Smooth muscle cell (in vitro differentiated cells): ENCODE measurements at regions not wholly inside any gene's neighbourhood (a gene's known extent, or its start where the extent isn't known, plus 50 kb on each side); places are given as distances from the start of the nearest gene placed in this dataset.

ENCODE experiments used
- DNase-seq: peaks from one replicate; lab custom pipeline; 2025; ENCODE audit not compliant: unreplicated experiment; lab: John Stamatoyannopoulos, UW
- H2AFZ ChIP-seq: fragments of 200-600 bp; sonication (generic); 2 replicates; pipeline ENCODE4 v1.6.0; 2016; ENCODE audit warnings: antibody characterized with exemption, low read depth, mild to moderate bottlenecking
- H3F3A ChIP-seq: fragments of 200-600 bp; sonication (generic); 2 replicates; pipeline ENCODE4 v1.6.0; 2017; ENCODE audit warnings: antibody characterized with exemption, low read depth
- H3K27ac ChIP-seq: fragments of 200-600 bp; sonication (generic); 2 replicates; pipeline ENCODE4 v1.5.1; 2016; ENCODE audit warnings: low read depth, mild to moderate bottlenecking
- H3K27me3 ChIP-seq: fragments of 200-600 bp; sonication (generic); 2 replicates; pipeline ENCODE4 v1.6.1; 2016; ENCODE audit warnings: low read depth, mild to moderate bottlenecking
- H3K36me3 ChIP-seq: fragments of 200-600 bp; sonication (generic); 2 replicates; pipeline ENCODE4 v1.5.1; 2016; ENCODE audit warnings: low read depth
- H3K4me1 ChIP-seq: fragments of 200-600 bp; sonication (generic); 2 replicates; pipeline ENCODE4 v1.5.1; 2016; ENCODE audit warnings: low read depth
- H3K4me2 ChIP-seq: fragments of 200-600 bp; sonication (generic); 2 replicates; pipeline ENCODE4 v1.6.0; 2016; ENCODE audit warnings: mild to moderate bottlenecking
- H3K4me3 ChIP-seq: fragments of 200-600 bp; sonication (generic); 2 replicates; pipeline ENCODE4 v1.5.1; 2016; ENCODE audit warnings: mild to moderate bottlenecking
- H3K79me2 ChIP-seq: fragments of 200-600 bp; sonication (generic); 2 replicates; pipeline ENCODE4 v1.6.0; 2016; ENCODE audit warnings: low read depth, mild to moderate bottlenecking
- H3K9ac ChIP-seq: fragments of 200-600 bp; sonication (generic); 2 replicates; pipeline ENCODE4 v1.6.0; 2016; ENCODE audit warnings: low read depth
- H3K9me3 ChIP-seq: fragments of 200-600 bp; sonication (generic); replicated peaks from 2 replicates; pipeline ENCODE4 v1.5.1; 2016; ENCODE audit warnings: low read depth
- H4K20me1 ChIP-seq: fragments of 200-600 bp; sonication (generic); 2 replicates; pipeline ENCODE4 v1.6.0; 2016; ENCODE audit warnings: low read depth
- WGBS: methylation state at CpG from one replicate; pipeline ENCODE4 v1.1.7; 2016; ENCODE audit warnings: low lambda C conversion rate; 5-methylcytosine and 5-hydroxymethylcytosine counted together
- TF ChIP-seq, protein P1 (sequence below): fragments of 200-600 bp; sonication (generic); IDR thresholded peaks from 2 replicates; pipeline ENCODE4 v1.5.1; 2017; ENCODE audit warnings: borderline replicate concordance, mild to moderate bottlenecking, antibody characterized with exemption; ENCODE audit not compliant: insufficient read depth, poor library complexity, severe bottlenecking

GRCh38 chr1:229199261-229200243 lies 71.4 kb upstream of the RAB4A start:
- H3F3A ChIP-seq = peaks cover 24% of the 10 kb centered on the region
- TF ChIP-seq, protein P1, sequence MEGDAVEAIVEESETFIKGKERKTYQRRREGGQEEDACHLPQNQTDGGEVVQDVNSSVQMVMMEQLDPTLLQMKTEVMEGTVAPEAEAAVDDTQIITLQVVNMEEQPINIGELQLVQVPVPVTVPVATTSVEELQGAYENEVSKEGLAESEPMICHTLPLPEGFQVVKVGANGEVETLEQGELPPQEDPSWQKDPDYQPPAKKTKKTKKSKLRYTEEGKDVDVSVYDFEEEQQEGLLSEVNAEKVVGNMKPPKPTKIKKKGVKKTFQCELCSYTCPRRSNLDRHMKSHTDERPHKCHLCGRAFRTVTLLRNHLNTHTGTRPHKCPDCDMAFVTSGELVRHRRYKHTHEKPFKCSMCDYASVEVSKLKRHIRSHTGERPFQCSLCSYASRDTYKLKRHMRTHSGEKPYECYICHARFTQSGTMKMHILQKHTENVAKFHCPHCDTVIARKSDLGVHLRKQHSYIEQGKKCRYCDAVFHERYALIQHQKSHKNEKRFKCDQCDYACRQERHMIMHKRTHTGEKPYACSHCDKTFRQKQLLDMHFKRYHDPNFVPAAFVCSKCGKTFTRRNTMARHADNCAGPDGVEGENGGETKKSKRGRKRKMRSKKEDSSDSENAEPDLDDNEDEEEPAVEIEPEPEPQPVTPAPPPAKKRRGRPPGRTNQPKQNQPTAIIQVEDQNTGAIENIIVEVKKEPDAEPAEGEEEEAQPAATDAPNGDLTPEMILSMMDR = no peak
- H3K4me1 ChIP-seq = peaks cover 24% of the 10 kb centered on the region
- H3K4me3 ChIP-seq = no peak overlapping the region
- H3K9ac ChIP-seq = peak overlapping the region; percentile 15
- peak overlapping the region; percentile 67 for H3K4me2 ChIP-seq
- H2AFZ ChIP-seq = peak overlapping the region; percentile 65
- DNase-seq = no peak
- H3K79me2 ChIP-seq = no peaks in the 10 kb centered on the region
- peak overlapping the region; percentile 17 for H3K27ac ChIP-seq
- no peaks in the 10 kb centered on the region for H3K27me3 ChIP-seq
- 40% methylated on average over 16 of the region's 16 CpGs for WGBS
- no peaks in the 10 kb centered on the region for H4K20me1 ChIP-seq
- no peaks in the 10 kb centered on the region for H3K36me3 ChIP-seq
- no peaks in the 10 kb centered on the region for H3K9me3 ChIP-seq

- TF ChIP-seq, protein P1 = no peak
- Histone ChIP-seq H3K4me3 (no peak overlapping the region), H3K4me2 (peak overlapping the region; percentile 9), H3K27me3 (no peaks in the 10 kb centered on the region), H3K9me3 (no peaks in the 10 kb centered on the region), H3K79me2 (no peaks in the 10 kb centered on the region), H4K20me1 (no peaks in the 10 kb centered on the region), H2AFZ (no peak overlapping the region), H3K36me3 (no peaks in the 10 kb centered on the region), H3K4me1 (peaks cover 37% of the 10 kb centered on the region), H3F3A (peaks cover 21% of the 10 kb centered on the region), H3K9ac (no peak overlapping the region), H3K27ac (peak overlapping the region; percentile 98)
- no peak for DNase-seq
- 65% methylated on average over 5 of the region's 5 CpGs for WGBS
These were observed 67.7 kb upstream of the RAB4A start for GRCh38 chr1:229203030-229203751.

- H3K9ac ChIP-seq = peak overlapping the region; percentile 87
- H3F3A ChIP-seq = peaks cover 29% of the 10 kb centered on the region
- peak overlapping the region; percentile 98 for H3K27ac ChIP-seq
- peak overlapping the region; percentile 69 for H2AFZ ChIP-seq
- H3K36me3 ChIP-seq = no peaks in the 10 kb centered on the region
- 75% methylated on average over 11 of the region's 11 CpGs for WGBS
- DNase-seq = no peak
- no peak overlapping the region for H3K4me3 ChIP-seq
- H3K79me2 ChIP-seq = no peaks in the 10 kb centered on the region
- H3K4me1 ChIP-seq = peaks cover 42% of the 10 kb centered on the region
- peak overlapping the region; percentile 70 for H3K4me2 ChIP-seq
- H3K27me3 ChIP-seq = no peaks in the 10 kb centered on the region
- no peaks in the 10 kb centered on the region for H4K20me1 ChIP-seq
- H3K9me3 ChIP-seq = no peaks in the 10 kb centered on the region
- TF ChIP-seq, protein P1 = no peak
These were observed 66.8 kb upstream of the RAB4A start for GRCh38 chr1:229203991-229204632.
